NCI-H2171 treated with DMSO at 0.1 percent for 48 hours (cell line): ENCODE measurements at regions not wholly inside any gene's neighbourhood (a gene's known extent, or its start where the extent isn't known, plus 50 kb on each side); places are given as distances from the start of the nearest gene placed in this dataset.
A peak's percentile ranks its signal among the peaks of the same experiment; 100 is the strongest.

Experiments
- DNase-seq: peaks from one replicate; lab custom pipeline; 2025; lab: John Stamatoyannopoulos, UW

- DNase-seq = no peak
These were observed 235.6 kb upstream of the PRDM1 start for GRCh38 chr6:105850261-105851112.

GRCh38 chr6:105849746-105850145 lies 236.4 kb upstream of the PRDM1 start:
- DNase-seq = no peak

GRCh38 chr6:105847433-105847832 lies 238.7 kb upstream of the PRDM1 start:
- DNase-seq = no peak

DNA sequence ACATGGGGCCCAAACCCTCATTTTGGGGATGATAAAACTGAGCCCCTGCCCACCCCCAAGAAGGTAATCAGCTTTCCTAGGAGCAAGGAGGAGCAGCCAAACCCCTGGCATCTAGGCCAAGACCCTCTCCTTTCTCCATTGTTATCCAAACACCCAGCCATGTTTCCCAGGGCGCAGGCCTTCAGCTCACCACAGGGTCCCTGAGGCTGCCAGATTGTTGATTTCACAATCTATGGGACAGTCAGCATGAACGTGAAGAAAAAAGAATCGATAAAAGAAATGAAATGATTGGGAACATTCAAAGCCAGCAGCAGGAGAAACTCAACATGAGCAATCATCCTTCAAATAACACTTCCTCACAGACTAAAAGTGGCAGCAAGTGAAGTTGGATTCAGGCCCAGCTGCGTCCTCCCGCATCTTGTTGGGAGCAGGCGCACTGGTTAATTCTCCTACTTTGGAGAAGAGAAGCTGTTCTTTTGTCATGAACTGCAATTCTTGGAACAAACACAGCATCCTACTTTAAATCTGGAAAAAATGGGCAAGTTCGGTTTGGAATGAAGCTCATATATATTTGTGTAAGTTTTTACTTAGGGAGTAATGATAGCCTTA lies 241.8 kb upstream of the PRDM1 start:
- no peak for DNase-seq

- no peak for DNase-seq
These were observed 246.9 kb upstream of the PRDM1 start for GRCh38 chr6:105839266-105839665.

GRCh38 chr6:105838171-105838570 lies 248.0 kb upstream of the PRDM1 start:
- DNase-seq = no peak

DNA sequence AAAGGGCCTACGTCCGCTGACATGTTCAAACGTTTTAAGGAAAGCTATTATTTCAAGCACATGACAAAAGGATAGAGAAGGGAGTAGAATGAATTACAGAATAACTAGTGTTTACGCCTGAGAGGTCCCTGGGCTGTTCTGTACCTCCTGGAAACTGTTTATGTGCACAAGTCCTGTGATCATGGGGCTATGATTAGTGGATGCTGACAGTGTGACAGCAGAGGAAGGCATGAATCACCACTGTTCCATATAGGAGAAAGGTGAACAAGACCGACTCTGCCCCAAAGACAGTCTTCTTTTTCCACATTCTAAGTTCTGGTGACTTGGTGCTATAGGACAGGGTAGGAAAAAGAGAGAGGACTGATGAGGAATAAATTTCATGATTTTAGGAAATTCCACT lies 249.2 kb upstream of the PRDM1 start:
- no peak for DNase-seq

DNA sequence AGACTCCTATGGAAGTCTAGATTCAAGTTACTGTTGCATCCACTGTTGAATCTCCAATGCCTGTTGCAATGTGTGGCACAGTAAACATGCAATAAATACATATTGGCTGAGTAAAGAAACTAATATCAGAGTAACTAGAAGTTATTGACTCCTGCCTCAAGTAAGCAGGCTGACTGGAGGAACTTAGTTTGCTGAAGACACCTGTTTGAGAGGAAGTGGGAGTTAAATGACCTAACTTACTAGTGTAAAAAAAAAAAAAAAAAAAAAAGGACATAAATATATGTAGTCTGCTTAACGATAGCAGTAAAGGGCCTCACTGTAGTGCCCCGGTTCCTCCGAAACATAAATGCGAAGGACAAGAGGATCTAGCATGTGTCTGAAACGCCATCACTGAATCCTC lies 249.8 kb upstream of the PRDM1 start:
- no peak for DNase-seq

GRCh38 chr6:105835373-105835772 lies 250.8 kb upstream of the PRDM1 start:
- no peak for DNase-seq

DNA sequence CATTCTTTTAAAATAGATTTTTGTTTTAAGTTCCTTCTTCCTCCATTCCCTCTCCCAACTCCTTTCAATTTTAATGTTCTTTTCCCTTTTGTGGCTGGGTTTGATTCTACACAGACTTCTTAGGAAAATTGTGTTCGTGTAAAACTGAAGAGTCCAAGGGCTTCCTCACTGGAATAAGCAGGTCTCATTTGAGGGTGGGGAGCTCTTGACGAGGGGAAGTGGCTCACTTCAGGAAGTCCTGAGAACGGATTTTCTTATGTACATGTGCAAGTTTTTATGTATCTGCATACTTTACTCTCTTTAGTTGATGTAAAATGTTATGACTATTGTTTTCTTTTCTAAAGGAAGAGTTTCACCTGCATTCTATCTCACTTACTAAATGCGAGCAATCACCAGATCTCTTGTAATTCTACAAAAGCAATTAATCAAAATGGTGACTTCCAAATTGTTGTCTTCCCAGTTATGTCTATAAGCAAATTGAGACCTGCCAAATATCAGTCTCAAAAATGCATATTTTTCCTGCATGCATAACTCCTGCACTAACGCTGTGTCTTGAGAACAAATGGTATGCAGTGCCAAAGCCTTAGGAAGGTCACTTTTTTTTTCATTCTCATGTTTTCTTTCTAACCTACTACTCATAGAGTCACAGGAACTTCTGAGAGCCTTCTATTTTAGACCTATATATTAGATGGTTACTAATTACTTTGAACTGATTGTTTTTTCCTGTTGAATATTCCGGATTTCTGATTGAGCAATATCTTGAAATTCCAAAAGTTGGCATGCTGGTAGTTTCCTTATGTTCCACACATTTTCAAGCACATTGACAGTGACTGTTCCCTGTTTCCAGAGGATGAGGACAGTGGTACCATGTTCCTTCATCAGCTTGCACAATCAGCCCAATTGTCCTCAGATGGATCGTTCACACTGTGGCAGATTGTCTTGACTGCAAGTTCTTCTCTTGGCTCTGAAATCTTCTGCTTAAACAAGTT lies 251.9 kb upstream of the PRDM1 start:
- no peak for DNase-seq

GRCh38 chr6:105832313-105832761 lies 253.8 kb upstream of the PRDM1 start:
- DNase-seq = no peak

DNA sequence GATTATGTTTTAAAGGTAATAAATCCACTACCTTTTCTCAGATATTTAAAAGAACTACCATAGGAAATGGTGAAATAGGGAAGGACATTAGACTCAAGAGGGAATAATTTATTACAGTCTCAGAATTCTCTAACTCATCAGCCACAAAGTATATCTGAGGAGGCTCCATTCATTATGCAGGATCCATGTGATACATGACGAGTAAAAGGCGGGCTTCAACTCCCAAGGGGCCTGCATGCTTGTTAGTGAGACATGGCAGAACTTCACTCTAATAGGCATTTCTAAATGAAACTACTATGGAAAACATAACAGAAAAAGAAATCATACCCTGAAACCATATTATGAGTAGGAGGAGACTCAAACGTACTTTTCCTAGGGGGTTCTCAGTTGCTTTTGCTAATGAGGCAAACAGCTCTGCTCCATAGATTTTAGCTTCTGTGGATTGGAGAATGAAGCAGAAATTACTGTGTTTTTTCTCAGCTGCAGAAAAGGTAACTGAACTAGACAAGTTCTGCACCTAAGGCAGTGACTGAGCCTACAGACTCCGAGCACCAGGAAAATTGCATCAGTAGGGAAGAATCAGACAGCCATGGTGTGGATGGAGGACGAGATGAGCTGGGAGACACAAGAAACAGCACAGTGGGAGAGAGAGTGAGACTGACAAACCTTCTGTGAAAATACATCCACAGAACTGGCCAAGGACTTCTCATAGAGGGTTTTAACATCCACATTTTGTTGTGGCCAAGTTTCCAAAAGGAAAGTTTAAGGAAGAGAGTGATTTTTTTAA lies 254.6 kb upstream of the PRDM1 start:
- peak; percentile 21 for DNase-seq

DNA sequence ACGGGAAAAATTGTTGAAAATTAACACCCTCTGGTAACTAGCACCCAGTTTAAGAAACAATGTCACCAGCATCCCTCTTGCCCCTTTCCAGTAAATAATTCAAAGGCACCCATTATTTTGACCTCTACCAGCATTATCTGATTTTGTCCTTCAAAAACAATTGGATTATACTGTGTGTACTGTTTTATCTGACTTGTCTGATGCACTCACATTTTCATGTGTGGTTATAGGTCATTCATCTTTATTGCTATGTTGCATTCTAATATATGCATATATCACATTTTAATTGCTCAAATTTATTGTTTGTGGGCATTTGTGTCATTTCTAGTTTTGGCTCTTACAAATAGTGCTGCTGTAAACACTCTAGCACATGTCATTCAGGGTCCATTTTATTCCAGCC lies 260.9 kb upstream of the PRDM1 start:
- DNase-seq = no peak

DNA sequence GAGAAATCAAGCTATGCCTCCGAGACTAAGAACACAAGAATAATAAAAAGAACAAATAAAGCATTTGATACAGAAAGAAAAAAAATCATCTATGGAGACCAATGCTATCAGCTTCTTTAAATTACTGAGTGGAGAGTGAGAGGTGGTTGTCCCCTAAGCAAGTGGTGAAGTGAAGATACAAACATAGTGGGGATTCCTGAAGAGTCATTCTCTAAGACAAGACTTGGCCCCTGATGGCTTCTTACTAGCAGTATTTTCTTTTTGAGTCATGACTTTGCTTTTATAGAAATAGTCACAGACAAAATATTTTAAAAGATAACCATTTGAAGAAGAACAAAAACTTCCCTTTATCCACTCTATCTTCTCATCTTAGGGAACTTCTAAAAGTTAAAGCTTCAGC lies 261.4 kb upstream of the PRDM1 start:
- DNase-seq = no peak

DNA sequence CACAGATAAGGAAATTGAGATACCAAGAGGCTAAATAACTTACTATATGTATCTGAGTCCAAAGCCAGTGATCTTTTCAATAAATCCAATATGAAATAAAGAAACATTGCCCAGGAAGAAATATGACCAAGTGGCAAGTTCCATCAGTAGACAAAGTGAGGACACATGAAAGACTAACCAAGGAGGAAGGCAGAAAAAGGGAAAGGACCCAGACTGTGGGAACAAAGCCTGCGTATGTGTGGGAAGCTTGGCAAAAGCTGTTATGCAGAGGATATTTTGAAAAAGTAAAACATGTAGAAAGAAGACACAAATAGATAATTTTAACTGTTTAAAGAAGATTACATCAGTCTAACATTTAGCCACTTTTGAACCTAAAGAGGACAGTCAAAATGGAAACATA lies 264.4 kb upstream of the PRDM1 start:
- no peak for DNase-seq

- DNase-seq = no peak
These were observed 265.1 kb upstream of the PRDM1 start for GRCh38 chr6:105821027-105821426.

- DNase-seq = no peak
These were observed 266.4 kb upstream of the PRDM1 start for GRCh38 chr6:105819745-105820144.

- DNase-seq = no peak
These were observed 267.6 kb upstream of the PRDM1 start for GRCh38 chr6:105818505-105818904.

GRCh38 chr6:105817961-105818360 lies 268.2 kb upstream of the PRDM1 start:
- no peak for DNase-seq

GRCh38 chr6:105817370-105817769 lies 268.8 kb upstream of the PRDM1 start:
- DNase-seq = peak; percentile 85

DNA sequence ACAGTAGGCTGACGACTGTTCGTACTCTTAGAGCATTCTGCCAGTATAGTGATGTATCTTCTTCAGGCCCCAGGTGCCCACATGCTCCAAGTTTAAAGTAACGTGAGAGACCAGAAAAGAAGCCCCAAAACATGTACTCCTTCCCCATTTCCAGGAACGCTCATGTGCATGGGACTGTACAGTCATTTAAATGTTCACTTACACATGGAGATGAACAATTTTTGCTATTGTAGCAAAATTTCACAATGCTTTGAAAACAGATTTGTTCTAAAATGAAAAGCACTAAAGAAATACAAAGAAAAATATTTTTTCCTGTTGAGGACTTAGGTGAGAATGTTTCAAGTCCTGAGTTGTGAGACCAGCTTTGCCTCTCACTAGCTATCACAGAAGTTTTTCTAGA lies 269.3 kb upstream of the PRDM1 start:
- no peak for DNase-seq
